ENCODE measurements at regions not wholly inside any gene's neighbourhood (a gene's known extent, or its start where the extent isn't known, plus 50 kb on each side); places are given as distances from the start of the nearest gene placed in this dataset.

DNA sequence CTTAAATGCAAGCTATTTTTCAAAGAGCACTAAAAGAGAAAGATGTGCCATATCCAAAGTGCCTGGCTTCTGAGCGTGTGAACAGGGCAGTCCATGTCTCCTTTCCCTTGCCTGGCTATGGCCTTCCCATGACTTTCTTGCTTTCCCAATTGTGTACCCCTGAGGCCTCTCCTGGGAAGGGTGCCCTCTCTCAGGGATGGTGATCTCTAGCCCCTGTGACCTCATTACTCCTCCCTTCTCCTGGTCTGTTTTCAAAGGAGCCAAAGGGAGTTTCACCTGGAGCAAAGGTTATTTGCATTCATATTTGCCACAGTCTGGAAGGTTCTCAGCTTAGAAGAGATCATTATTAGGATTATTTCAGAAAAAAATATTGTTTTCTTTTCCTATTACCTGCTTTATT, 429.4 kb upstream of the TMTC1 start:
- Histone ChIP-seq H3K4me2 (ENCODE audit: low read depth, low read length, poor library complexity, severe bottlenecking) (no peak overlapping the region), H3K4me1 (ENCODE audit: insufficient read depth, low read length, poor library complexity, severe bottlenecking) (no peaks in the 10 kb centered on the region), H3K4me3 (ENCODE audit: low read length, poor library complexity, severe bottlenecking) (no peak overlapping the region), H3K9me2 (replicated peaks; ENCODE audit: low read depth, low read length) (no peaks in the 10 kb centered on the region), H3K9me3 (ENCODE audit: insufficient read depth, low read depth, low read length) (no peaks in the 10 kb centered on the region), H3K27me3 (ENCODE audit: insufficient read depth, low read length, poor library complexity, severe bottlenecking) (no peaks in the 10 kb centered on the region), H3K79me2 (ENCODE audit: insufficient read depth, low read length) (no peaks in the 10 kb centered on the region), H3K36me3 (ENCODE audit: insufficient read depth, low read length) (no peaks in the 10 kb centered on the region), H3K9ac (ENCODE audit: low read depth, low read length, poor library complexity, severe bottlenecking) (no peak overlapping the region), H2AFZ (ENCODE audit: low read length) (no peak overlapping the region), H3F3A (ENCODE audit: low read depth) (no peaks in the 10 kb centered on the region), H4K20me1 (ENCODE audit: insufficient read depth, low read length, poor library complexity, severe bottlenecking) (no peaks in the 10 kb centered on the region)
- no peak for TF ChIP-seq CTCF (conservative IDR thresholded peaks at IDR 0.05; ENCODE audit: low read length)
- TF ChIP-seq EZH2phosphoT487 (IDR thresholded peaks at IDR 0.05; ENCODE audit: borderline replicate concordance): no peak

DNA sequence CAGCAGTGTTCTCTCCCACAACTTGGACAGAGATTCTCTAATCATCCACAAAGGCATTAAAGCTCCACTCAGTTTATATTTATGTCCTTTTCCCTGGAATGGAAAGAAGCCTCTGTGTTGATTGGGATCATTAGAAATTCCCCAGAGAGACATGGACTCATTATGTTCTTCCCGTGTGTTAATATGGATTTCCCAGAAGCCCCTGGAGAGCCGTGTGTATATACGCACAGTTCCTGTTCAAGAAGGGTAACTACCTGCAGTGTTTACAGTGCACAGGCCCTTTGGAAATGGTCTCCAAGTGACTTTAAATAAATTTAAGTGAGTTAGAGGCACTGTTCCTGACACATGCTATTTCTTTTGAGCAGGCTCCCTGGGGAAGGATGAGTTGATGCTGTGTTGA, 428.0 kb upstream of the TMTC1 start:
- Histone ChIP-seq H3K9ac (ENCODE audit: low read depth, low read length, poor library complexity, severe bottlenecking) (no peak overlapping the region), H3F3A (ENCODE audit: low read depth) (no peaks in the 10 kb centered on the region), H3K4me2 (ENCODE audit: low read depth, low read length, poor library complexity, severe bottlenecking) (no peak overlapping the region), H2AFZ (ENCODE audit: low read length) (no peak overlapping the region), H3K9me3 (ENCODE audit: insufficient read depth, low read depth, low read length) (no peaks in the 10 kb centered on the region), H3K4me1 (ENCODE audit: insufficient read depth, low read length, poor library complexity, severe bottlenecking) (no peaks in the 10 kb centered on the region), H3K4me3 (ENCODE audit: low read length, poor library complexity, severe bottlenecking) (no peak overlapping the region), H3K27me3 (ENCODE audit: insufficient read depth, low read length, poor library complexity, severe bottlenecking) (no peaks in the 10 kb centered on the region), H4K20me1 (ENCODE audit: insufficient read depth, low read length, poor library complexity, severe bottlenecking) (no peaks in the 10 kb centered on the region), H3K36me3 (ENCODE audit: insufficient read depth, low read length) (no peaks in the 10 kb centered on the region), H3K9me2 (replicated peaks; ENCODE audit: low read depth, low read length) (no peaks in the 10 kb centered on the region), H3K79me2 (ENCODE audit: insufficient read depth, low read length) (no peaks in the 10 kb centered on the region)
- TF ChIP-seq EZH2phosphoT487 (IDR thresholded peaks at IDR 0.05; ENCODE audit: borderline replicate concordance): no peak
- no peak for TF ChIP-seq CTCF (conservative IDR thresholded peaks at IDR 0.05; ENCODE audit: low read length)

GRCh38 chr12:30203981-30204380, 420.2 kb upstream of the TMTC1 start:
- no peaks in the 10 kb centered on the region for H3K4me1 ChIP-seq (ENCODE audit: insufficient read depth, low read length, poor library complexity, severe bottlenecking)
- no peaks in the 10 kb centered on the region for H3K79me2 ChIP-seq (ENCODE audit: insufficient read depth, low read length)
- no peak overlapping the region for H3K4me3 ChIP-seq (ENCODE audit: low read length, poor library complexity, severe bottlenecking)
- H2AFZ ChIP-seq (ENCODE audit: low read length): no peak overlapping the region
- H3K9ac ChIP-seq (ENCODE audit: low read depth, low read length, poor library complexity, severe bottlenecking): no peak overlapping the region
- no peaks in the 10 kb centered on the region for H3K27me3 ChIP-seq (ENCODE audit: insufficient read depth, low read length, poor library complexity, severe bottlenecking)
- H3F3A ChIP-seq (ENCODE audit: low read depth): no peaks in the 10 kb centered on the region
- H3K36me3 ChIP-seq (ENCODE audit: insufficient read depth, low read length): no peaks in the 10 kb centered on the region
- H3K4me2 ChIP-seq (ENCODE audit: low read depth, low read length, poor library complexity, severe bottlenecking): no peak overlapping the region
- no peaks in the 10 kb centered on the region for H3K9me2 ChIP-seq (replicated peaks; ENCODE audit: low read depth, low read length)
- H4K20me1 ChIP-seq (ENCODE audit: insufficient read depth, low read length, poor library complexity, severe bottlenecking): no peaks in the 10 kb centered on the region
- TF ChIP-seq CTCF (conservative IDR thresholded peaks at IDR 0.05; ENCODE audit: low read length): no peak
- no peak for TF ChIP-seq EZH2phosphoT487 (IDR thresholded peaks at IDR 0.05; ENCODE audit: borderline replicate concordance)
- H3K9me3 ChIP-seq (ENCODE audit: insufficient read depth, low read depth, low read length): no peaks in the 10 kb centered on the region

Measured in Loucy (cell line).